ENCODE measurements at regions not wholly inside any gene's neighbourhood (a gene's known extent, or its start where the extent isn't known, plus 50 kb on each side); places are given as distances from the start of the nearest gene placed in this dataset.

DNA sequence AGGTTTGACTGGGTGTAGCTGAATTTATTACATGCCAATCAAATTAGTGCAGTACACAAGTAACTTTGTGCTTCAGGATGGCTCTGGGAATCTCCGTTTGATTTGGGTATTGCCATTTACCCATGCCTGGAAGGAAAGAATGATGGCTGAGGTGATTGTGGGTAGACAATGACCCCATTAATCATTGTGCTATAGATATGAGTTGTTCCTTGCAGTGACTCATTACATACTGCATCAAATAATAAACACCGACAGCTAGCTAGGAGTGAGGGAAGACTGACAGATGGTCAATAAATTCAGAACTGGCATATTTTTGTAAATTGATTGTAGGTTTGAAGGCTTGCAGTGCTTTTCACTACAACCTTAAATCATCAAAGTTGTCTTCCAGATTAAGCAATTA is 1069.5 kb downstream of the DIAPH3 start:
- TF ChIP-seq, protein P1, sequence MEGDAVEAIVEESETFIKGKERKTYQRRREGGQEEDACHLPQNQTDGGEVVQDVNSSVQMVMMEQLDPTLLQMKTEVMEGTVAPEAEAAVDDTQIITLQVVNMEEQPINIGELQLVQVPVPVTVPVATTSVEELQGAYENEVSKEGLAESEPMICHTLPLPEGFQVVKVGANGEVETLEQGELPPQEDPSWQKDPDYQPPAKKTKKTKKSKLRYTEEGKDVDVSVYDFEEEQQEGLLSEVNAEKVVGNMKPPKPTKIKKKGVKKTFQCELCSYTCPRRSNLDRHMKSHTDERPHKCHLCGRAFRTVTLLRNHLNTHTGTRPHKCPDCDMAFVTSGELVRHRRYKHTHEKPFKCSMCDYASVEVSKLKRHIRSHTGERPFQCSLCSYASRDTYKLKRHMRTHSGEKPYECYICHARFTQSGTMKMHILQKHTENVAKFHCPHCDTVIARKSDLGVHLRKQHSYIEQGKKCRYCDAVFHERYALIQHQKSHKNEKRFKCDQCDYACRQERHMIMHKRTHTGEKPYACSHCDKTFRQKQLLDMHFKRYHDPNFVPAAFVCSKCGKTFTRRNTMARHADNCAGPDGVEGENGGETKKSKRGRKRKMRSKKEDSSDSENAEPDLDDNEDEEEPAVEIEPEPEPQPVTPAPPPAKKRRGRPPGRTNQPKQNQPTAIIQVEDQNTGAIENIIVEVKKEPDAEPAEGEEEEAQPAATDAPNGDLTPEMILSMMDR (IDR thresholded peaks at IDR 0.05): no peak
- no peak for TF ChIP-seq EP300 (IDR thresholded peaks at IDR 0.05)

All from gastroesophageal sphincter (tissue), 3 donors.